ENCODE measurements at regions not wholly inside any gene's neighbourhood (a gene's known extent, or its start where the extent isn't known, plus 50 kb on each side); places are given as distances from the start of the nearest gene placed in this dataset.
"Not testable (repeated sequence)": the region's sequence is repeated elsewhere in the genome, so short reads cannot be mapped to it uniquely, and the experiment has no call there.

- H3K36me3 ChIP-seq (replicated peaks in 1 of 2), result no peaks in the 10 kb centered on the region
- H3K9me3 ChIP-seq (replicated peaks in 1 of 3), result no peaks in the 10 kb centered on the region
- no peaks in the 10 kb centered on the region for H3K4me1 ChIP-seq (replicated peaks in 1 of 2)
- no peak overlapping the region for H3K27ac ChIP-seq
- TF ChIP-seq, protein P1, sequence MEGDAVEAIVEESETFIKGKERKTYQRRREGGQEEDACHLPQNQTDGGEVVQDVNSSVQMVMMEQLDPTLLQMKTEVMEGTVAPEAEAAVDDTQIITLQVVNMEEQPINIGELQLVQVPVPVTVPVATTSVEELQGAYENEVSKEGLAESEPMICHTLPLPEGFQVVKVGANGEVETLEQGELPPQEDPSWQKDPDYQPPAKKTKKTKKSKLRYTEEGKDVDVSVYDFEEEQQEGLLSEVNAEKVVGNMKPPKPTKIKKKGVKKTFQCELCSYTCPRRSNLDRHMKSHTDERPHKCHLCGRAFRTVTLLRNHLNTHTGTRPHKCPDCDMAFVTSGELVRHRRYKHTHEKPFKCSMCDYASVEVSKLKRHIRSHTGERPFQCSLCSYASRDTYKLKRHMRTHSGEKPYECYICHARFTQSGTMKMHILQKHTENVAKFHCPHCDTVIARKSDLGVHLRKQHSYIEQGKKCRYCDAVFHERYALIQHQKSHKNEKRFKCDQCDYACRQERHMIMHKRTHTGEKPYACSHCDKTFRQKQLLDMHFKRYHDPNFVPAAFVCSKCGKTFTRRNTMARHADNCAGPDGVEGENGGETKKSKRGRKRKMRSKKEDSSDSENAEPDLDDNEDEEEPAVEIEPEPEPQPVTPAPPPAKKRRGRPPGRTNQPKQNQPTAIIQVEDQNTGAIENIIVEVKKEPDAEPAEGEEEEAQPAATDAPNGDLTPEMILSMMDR (IDR thresholded peaks at IDR 0.05), result no peak
- TF ChIP-seq POLR2A (IDR thresholded peaks at IDR 0.05), result no peak
- WGBS, 4 donors, result 60 to 80% (median 65%) methylated on average over 1 of the region's 1 CpG
- intact Hi-C loops (cut with DNase I), result no loop called here
- no peak for DNase-seq
- no peak overlapping the region for H3K4me3 ChIP-seq
- no peaks in the 10 kb centered on the region for H3K27me3 ChIP-seq
Measured at GRCh38 chr6:85241498-85242052, 208.3 kb upstream of the NT5E start.

GRCh38 chr6:85240787-85241385, 209.0 kb upstream of the NT5E start:
- H3K9me3 ChIP-seq (replicated peaks in 1 of 3), result no peaks in the 10 kb centered on the region
- WGBS, 4 donors, result 54 to 67% (median 64%) methylated on average over 1 of the region's 1 CpG
- no peaks in the 10 kb centered on the region for H3K36me3 ChIP-seq (replicated peaks in 1 of 2)
- no peaks in the 10 kb centered on the region for H3K27me3 ChIP-seq
- DNase-seq, result no peak
- TF ChIP-seq, protein P1 (IDR thresholded peaks at IDR 0.05), result no peak
- no peak for TF ChIP-seq POLR2A (IDR thresholded peaks at IDR 0.05)
- H3K27ac ChIP-seq, result no peak overlapping the region
- no peak overlapping the region for H3K4me3 ChIP-seq
- H3K4me1 ChIP-seq (replicated peaks in 1 of 2), result no peaks in the 10 kb centered on the region
- intact Hi-C loops (cut with DNase I), result no loop called here

DNA sequence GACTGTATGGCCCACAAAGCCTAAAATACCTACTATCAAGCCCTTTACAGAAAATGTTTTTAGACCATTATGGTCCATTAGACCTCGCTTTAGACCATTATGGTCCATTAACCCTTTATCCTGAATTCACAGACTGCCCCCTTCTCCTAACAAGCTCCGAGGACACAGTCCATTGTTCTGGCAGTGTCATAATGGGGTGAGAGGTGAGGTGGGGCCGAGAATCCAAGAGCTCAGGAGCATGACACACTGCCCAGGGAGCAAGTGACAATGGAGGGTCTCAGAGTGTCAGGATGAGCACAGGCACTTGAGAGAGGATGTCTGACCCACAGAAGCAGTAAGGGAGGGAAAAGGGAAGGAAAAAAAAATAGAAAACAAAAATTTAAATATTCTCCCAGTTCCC, 212.4 kb upstream of the NT5E start:
- no peaks in the 10 kb centered on the region for H3K36me3 ChIP-seq (replicated peaks in 1 of 2)
- 55 to 74% (median 66%) methylated on average over 3 of the region's 3 CpGs for WGBS, 4 donors

DNA sequence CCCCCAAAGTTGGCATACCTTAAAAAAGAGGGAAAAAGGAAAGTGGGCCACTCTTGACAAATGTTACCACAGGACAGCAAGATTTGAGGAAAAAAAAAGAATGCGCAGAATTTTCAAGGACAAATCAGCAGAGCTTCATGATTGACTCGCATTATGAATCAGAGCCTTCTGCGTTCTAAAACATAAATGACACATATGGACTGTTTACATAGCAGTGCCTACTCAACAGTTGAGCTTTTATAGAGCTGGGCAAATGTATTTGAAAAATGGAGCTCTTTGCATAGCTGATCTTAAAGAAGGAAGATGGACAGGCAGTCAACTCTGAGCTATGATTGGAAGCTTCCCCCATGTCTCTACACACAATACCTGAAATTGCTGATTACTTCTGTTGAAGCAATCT, 213.2 kb upstream of the NT5E start:
- Histone ChIP-seq H3K27me3 (no peaks in the 10 kb centered on the region), H3K27ac (no peak overlapping the region), H3K9me3 (replicated peaks in 1 of 3) (no peaks in the 10 kb centered on the region), H3K36me3 (replicated peaks in 1 of 2) (no peaks in the 10 kb centered on the region), H3K4me3 (no peak overlapping the region), H3K4me1 (replicated peaks in 1 of 2) (no peaks in the 10 kb centered on the region)
- no peak for DNase-seq
- 52 to 65% (median 60%) methylated on average over 3 of the region's 3 CpGs for WGBS, 4 donors
- no peak for TF ChIP-seq POLR2A (IDR thresholded peaks at IDR 0.05)
- TF ChIP-seq, protein P1 (IDR thresholded peaks at IDR 0.05), result no peak
- intact Hi-C loops (cut with DNase I), result no loop called here

More for the DNA sequence above, 212.4 kb upstream of the NT5E start:
- Histone ChIP-seq H3K27ac (no peak overlapping the region), H3K4me3 (no peak overlapping the region), H3K4me1 (replicated peaks in 1 of 2) (no peaks in the 10 kb centered on the region), H3K9me3 (replicated peaks in 1 of 3) (no peaks in the 10 kb centered on the region), H3K27me3 (no peaks in the 10 kb centered on the region)
- intact Hi-C loops (cut with DNase I), result no loop called here
- no peak for DNase-seq
- TF ChIP-seq, protein P1 (IDR thresholded peaks at IDR 0.05), result no peak
- TF ChIP-seq POLR2A (IDR thresholded peaks at IDR 0.05), result no peak

DNA sequence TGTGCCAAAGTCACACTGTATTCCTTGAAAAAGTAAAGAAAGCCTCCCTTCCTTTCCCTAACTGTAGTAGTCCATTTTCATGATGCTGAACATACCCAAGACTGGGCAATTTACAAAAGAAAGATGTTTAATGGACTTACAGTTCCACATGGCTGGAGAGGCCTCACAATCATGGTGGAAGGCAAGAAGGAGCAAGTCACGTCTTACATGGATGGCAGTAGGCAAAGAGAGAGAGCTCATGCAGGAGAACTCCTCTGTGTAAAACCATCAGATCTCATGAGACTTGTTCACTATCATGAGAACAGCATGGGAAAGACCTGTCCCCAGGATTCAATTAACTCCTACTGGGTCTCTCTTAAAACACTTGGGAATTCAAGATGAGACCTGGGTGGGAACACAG, 222.5 kb upstream of the NT5E start:
- H3K4me3 ChIP-seq, result not testable (repeated sequence)

DNA sequence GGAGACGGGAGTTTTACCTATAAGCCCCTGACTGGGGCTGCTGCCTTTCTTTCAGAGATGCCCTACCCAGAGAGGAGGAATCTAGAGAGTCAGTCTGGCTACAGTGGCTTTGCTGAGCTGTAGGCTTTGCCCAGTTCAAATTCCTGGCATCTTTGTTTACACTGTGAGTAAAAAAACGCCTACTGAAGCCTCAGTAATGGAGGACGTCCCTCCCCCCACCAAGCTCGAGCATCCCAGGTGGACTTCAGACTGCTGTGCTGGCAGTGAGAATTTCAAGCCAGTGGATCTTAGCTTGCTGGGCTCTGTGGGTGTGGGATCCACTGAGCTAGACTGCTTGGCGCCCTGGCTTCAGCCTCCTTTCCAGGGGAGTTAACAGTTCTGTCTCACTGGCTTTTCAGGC, 237.1 kb upstream of the NT5E start:
- H3K27ac ChIP-seq; H3K4me3 ChIP-seq; H3K27me3 ChIP-seq; H3K9me3 ChIP-seq (replicated peaks in 1 of 3); H3K4me1 ChIP-seq (replicated peaks in 1 of 2); DNase-seq; H3K36me3 ChIP-seq (replicated peaks in 1 of 2); intact Hi-C loops (cut with DNase I): not testable (repeated sequence)
- WGBS, 4 donors, result 11 to 47% (median 36%) methylated on average over 2 to 5 of the region's 5 CpGs

More for the DNA sequence above, 222.5 kb upstream of the NT5E start:
- H3K27me3 ChIP-seq; H3K36me3 ChIP-seq (replicated peaks in 1 of 2); H3K4me1 ChIP-seq (replicated peaks in 1 of 2); H3K9me3 ChIP-seq (replicated peaks in 1 of 3); intact Hi-C loops (cut with DNase I); H3K27ac ChIP-seq; DNase-seq: not testable (repeated sequence)
- WGBS, 4 donors, result 50 to 73% (median 56%) methylated on average over 1 of the region's 1 CpG
